GM12872 (cell line): ENCODE measurements at regions not wholly inside any gene's neighbourhood (a gene's known extent, or its start where the extent isn't known, plus 50 kb on each side); places are given as distances from the start of the nearest gene placed in this dataset.

ENCODE experiments used
- CTCF ChIP-seq: IDR thresholded peaks from 3 replicates; pipeline ENCODE4 v1.5.1; 2011; ENCODE audit warnings: low read depth, mild to moderate bottlenecking, low read length, moderate library complexity; ENCODE audit not compliant: insufficient read depth

- TF ChIP-seq CTCF: no peak
These were observed 154.6 kb upstream of the AFDN start for GRCh38 chr6:167671977-167672687.

GRCh38 chr6:167672738-167673137, 154.0 kb upstream of the AFDN start:
- no peak for TF ChIP-seq CTCF

GRCh38 chr6:167673946-167674345, 152.8 kb upstream of the AFDN start:
- no peak for TF ChIP-seq CTCF

- no peak for TF ChIP-seq CTCF
These were observed 152.2 kb upstream of the AFDN start for GRCh38 chr6:167674486-167674885.

GRCh38 chr6:167676000-167676665, 150.6 kb upstream of the AFDN start:
- TF ChIP-seq CTCF: no peak

- TF ChIP-seq CTCF: no peak
These were observed 149.9 kb upstream of the AFDN start for GRCh38 chr6:167676666-167677421.

GRCh38 chr6:167677422-167677789, 149.3 kb upstream of the AFDN start:
- no peak for TF ChIP-seq CTCF
